ENCODE measurements at regions not wholly inside any gene's neighbourhood (a gene's known extent, or its start where the extent isn't known, plus 50 kb on each side); places are given as distances from the start of the nearest gene placed in this dataset.

- H3K4me3 ChIP-seq (ENCODE audit: insufficient read depth, low read depth, low read length), result no peak overlapping the region
- H3K27ac ChIP-seq (ENCODE audit: insufficient read depth, low read length), result no peak overlapping the region
- dilution Hi-C loops (cut with HindIII; ENCODE audit: low sequenced_read_pairs, unreplicated experiment), result no loop called here
- no peak for DNase-seq
- H4K8ac ChIP-seq (ENCODE audit: low read depth in 2 of 2, low read length in 2 of 2), result no peak overlapping the region
- H2BK5ac ChIP-seq (ENCODE audit: low read depth, low read length, poor library complexity, severe bottlenecking), result no peak overlapping the region
- intact Hi-C loops (cut with micrococcal nuclease), result no loop called here
- H4K20me1 ChIP-seq (ENCODE audit: insufficient read depth, low read length), result no peaks in the 10 kb centered on the region
- H3K9me1 ChIP-seq (ENCODE audit: insufficient read depth, low read length), result no peaks in the 10 kb centered on the region
- no peak overlapping the region for H2AK9ac ChIP-seq (replicated peaks; ENCODE audit: low read depth, low read length, poor library complexity)
- no peak overlapping the region for H4K5ac ChIP-seq (ENCODE audit: low read depth, low read length)
- ChIA-PET POLR2A (ENCODE audit: unreplicated experiment) (no interaction called here), CTCF (no interaction called here)
- no peak overlapping the region for H3K23ac ChIP-seq (ENCODE audit: low read depth, low read length)
- H3K9ac ChIP-seq (ENCODE audit: low read depth, low read length), result no peak overlapping the region
- H3K36me3 ChIP-seq (ENCODE audit: control insufficient read depth, insufficient read depth, low read length), result no peaks in the 10 kb centered on the region
- peaks cover 15% of the 10 kb centered on the region for H3K9me3 ChIP-seq (ENCODE audit: control insufficient read depth, insufficient read depth, low read length)
- H3K4me1 ChIP-seq (ENCODE audit: control insufficient read depth, insufficient read depth, low read length), result no peaks in the 10 kb centered on the region
- no TSS peak for BruUV-seq (replicated peaks)
- no peak for ATAC-seq (ENCODE audit: low read depth)
- H4K91ac ChIP-seq (ENCODE audit: insufficient read depth, low read depth, low read length), result no peak overlapping the region
- no peak overlapping the region for H2BK20ac ChIP-seq (ENCODE audit: low read depth, low read length)
- no peak overlapping the region for H2BK15ac ChIP-seq (ENCODE audit: low read depth, low read length)
- H2AK5ac ChIP-seq (ENCODE audit: low read depth, low read length), result no peak overlapping the region
- in situ Hi-C loops (cut with MboI; ENCODE audit: low sequenced_read_pairs), result no loop called here
- no peak overlapping the region for H2BK120ac ChIP-seq (ENCODE audit: low read depth, low read length)
- H2AFZ ChIP-seq (replicated peaks; ENCODE audit: low read length, poor library complexity), result no peak overlapping the region
- H3K27me3 ChIP-seq (ENCODE audit: control insufficient read depth, insufficient read depth, low read length), result no peaks in the 10 kb centered on the region
- no peak overlapping the region for H3K56ac ChIP-seq (ENCODE audit: extremely low read depth, insufficient read depth, low read length)
- no peak overlapping the region for H3K4me2 ChIP-seq (ENCODE audit: low read depth, low read length)
- H3K4ac ChIP-seq (ENCODE audit: low read depth, low read length), result no peak overlapping the region
- no CpG with 5 or more reads among the region's 4 CpGs for WGBS, 2 experiments (ENCODE audit: extremely low coverage in 2 of 2, insufficient read length in 1 of 2)
- H3K18ac ChIP-seq (ENCODE audit: low read depth, low read length), result no peak overlapping the region
- TF ChIP-seq, protein P1, sequence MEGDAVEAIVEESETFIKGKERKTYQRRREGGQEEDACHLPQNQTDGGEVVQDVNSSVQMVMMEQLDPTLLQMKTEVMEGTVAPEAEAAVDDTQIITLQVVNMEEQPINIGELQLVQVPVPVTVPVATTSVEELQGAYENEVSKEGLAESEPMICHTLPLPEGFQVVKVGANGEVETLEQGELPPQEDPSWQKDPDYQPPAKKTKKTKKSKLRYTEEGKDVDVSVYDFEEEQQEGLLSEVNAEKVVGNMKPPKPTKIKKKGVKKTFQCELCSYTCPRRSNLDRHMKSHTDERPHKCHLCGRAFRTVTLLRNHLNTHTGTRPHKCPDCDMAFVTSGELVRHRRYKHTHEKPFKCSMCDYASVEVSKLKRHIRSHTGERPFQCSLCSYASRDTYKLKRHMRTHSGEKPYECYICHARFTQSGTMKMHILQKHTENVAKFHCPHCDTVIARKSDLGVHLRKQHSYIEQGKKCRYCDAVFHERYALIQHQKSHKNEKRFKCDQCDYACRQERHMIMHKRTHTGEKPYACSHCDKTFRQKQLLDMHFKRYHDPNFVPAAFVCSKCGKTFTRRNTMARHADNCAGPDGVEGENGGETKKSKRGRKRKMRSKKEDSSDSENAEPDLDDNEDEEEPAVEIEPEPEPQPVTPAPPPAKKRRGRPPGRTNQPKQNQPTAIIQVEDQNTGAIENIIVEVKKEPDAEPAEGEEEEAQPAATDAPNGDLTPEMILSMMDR (conservative IDR thresholded peaks at IDR 0.05; ENCODE audit: low read depth, low read length), result no peak
- TF ChIP-seq RCOR1 (IDR thresholded peaks at IDR 0.05; ENCODE audit: insufficient replicate concordance, low read length) (no peak), CEBPB (IDR thresholded peaks at IDR 0.05; ENCODE audit: low read depth, low read length) (no peak), RFX5 (IDR thresholded peaks at IDR 0.05; ENCODE audit: low read depth, low read length) (no peak), CHD1 (IDR thresholded peaks at IDR 0.05; ENCODE audit: low read depth, low read length) (no peak), NFE2L2 (IDR thresholded peaks at IDR 0.05; ENCODE audit: low read depth, low read length) (no peak), MAFK (IDR thresholded peaks at IDR 0.05; ENCODE audit: low read depth, low read length) (no peak), SMC3 (IDR thresholded peaks at IDR 0.05; ENCODE audit: low read depth, low read length) (no peak)
- TF ChIP-seq, protein P2, sequence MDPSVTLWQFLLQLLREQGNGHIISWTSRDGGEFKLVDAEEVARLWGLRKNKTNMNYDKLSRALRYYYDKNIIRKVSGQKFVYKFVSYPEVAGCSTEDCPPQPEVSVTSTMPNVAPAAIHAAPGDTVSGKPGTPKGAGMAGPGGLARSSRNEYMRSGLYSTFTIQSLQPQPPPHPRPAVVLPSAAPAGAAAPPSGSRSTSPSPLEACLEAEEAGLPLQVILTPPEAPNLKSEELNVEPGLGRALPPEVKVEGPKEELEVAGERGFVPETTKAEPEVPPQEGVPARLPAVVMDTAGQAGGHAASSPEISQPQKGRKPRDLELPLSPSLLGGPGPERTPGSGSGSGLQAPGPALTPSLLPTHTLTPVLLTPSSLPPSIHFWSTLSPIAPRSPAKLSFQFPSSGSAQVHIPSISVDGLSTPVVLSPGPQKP (IDR thresholded peaks at IDR 0.05; ENCODE audit: borderline replicate concordance, low read depth, low read length), result no peak
- no peak overlapping the region for H3K14ac ChIP-seq (replicated peaks; ENCODE audit: low read depth, low read length)
- no peaks in the 10 kb centered on the region for H3K79me1 ChIP-seq (ENCODE audit: low read depth in 1 of 2, low read length in 2 of 2)
Measured at GRCh38 chr6:8875986-8876385, 440.6 kb upstream of the SLC35B3 start.
